Kidney epithelial cell (primary cell): ENCODE measurements at regions not wholly inside any gene's neighbourhood (a gene's known extent, or its start where the extent isn't known, plus 50 kb on each side); places are given as distances from the start of the nearest gene placed in this dataset.

Experiments
- DNase-seq: peaks from one replicate; pipeline ENCODE4 v3.0.0-alpha.2; 2010; ENCODE audit warnings: low read depth
- H3K27me3 ChIP-seq: 2 replicates; pipeline ENCODE4 v1.6.0; 2011; ENCODE audit warnings: low read length; ENCODE audit not compliant: control insufficient read depth, insufficient read depth
- H3K36me3 ChIP-seq: 2 replicates; pipeline ENCODE4 v1.5.1; 2011; ENCODE audit warnings: low read length; ENCODE audit not compliant: control insufficient read depth, insufficient read depth
- H3K4me3 ChIP-seq: 2 replicates; pipeline ENCODE4 v1.5.1; 2011; ENCODE audit warnings: low read depth, mild to moderate bottlenecking, control low read depth, low read length
- CTCF ChIP-seq: IDR thresholded peaks from 2 replicates; pipeline ENCODE4 v1.5.1; 2011; ENCODE audit warnings: mild to moderate bottlenecking, moderate library complexity, low read length, control low read depth, inconsistent platforms; ENCODE audit not compliant: insufficient read depth, poor library complexity, severe bottlenecking

- Histone ChIP-seq H3K4me3 (no peak overlapping the region), H3K36me3 (no peaks in the 10 kb centered on the region), H3K27me3 (no peaks in the 10 kb centered on the region)
- no peak for TF ChIP-seq CTCF
- no peak for DNase-seq
Measured at GRCh38 chr7:18429547-18429946, 66.0 kb upstream of the HDAC9 start.

GRCh38 chr7:18430810-18431209 lies 64.7 kb upstream of the HDAC9 start:
- no peaks in the 10 kb centered on the region for H3K27me3 ChIP-seq
- no peaks in the 10 kb centered on the region for H3K36me3 ChIP-seq
- H3K4me3 ChIP-seq, result no peak overlapping the region
- no peak for DNase-seq
- no peak for TF ChIP-seq CTCF

- no peak for TF ChIP-seq CTCF
- no peak overlapping the region for H3K4me3 ChIP-seq
- no peaks in the 10 kb centered on the region for H3K36me3 ChIP-seq
- no peak for DNase-seq
- no peaks in the 10 kb centered on the region for H3K27me3 ChIP-seq
Measured at GRCh38 chr7:18434171-18434570, 61.4 kb upstream of the HDAC9 start.

- no peaks in the 10 kb centered on the region for H3K27me3 ChIP-seq
- no peak overlapping the region for H3K4me3 ChIP-seq
- TF ChIP-seq CTCF, result no peak
- H3K36me3 ChIP-seq, result no peaks in the 10 kb centered on the region
- DNase-seq, result no peak
Measured at GRCh38 chr7:18437101-18437500, 58.4 kb upstream of the HDAC9 start.

- TF ChIP-seq CTCF, result no peak
- DNase-seq, result no peak
- Histone ChIP-seq H3K27me3 (no peaks in the 10 kb centered on the region), H3K36me3 (no peaks in the 10 kb centered on the region), H3K4me3 (no peak overlapping the region)
Measured at GRCh38 chr7:18440934-18441333, 54.6 kb upstream of the HDAC9 start.

- no peak for TF ChIP-seq CTCF
- no peaks in the 10 kb centered on the region for H3K27me3 ChIP-seq
- H3K4me3 ChIP-seq, result no peak overlapping the region
- H3K36me3 ChIP-seq, result no peaks in the 10 kb centered on the region
- DNase-seq, result no peak
Measured at GRCh38 chr7:18444826-18445225, 50.7 kb upstream of the HDAC9 start.
